WERI-Rb-1 (cell line): ENCODE measurements at regions not wholly inside any gene's neighbourhood (a gene's known extent, or its start where the extent isn't known, plus 50 kb on each side); places are given as distances from the start of the nearest gene placed in this dataset.

Source experiments
- DNase-seq: peaks from one replicate; pipeline ENCODE4 v3.0.0-alpha.2; 2020
- H3K27ac ChIP-seq: fragments of 250-450 bp; sonication (Bioruptor Pico); 2 replicates; pipeline ENCODE4 v1.5.1; 2020; ENCODE audit warnings: mild to moderate bottlenecking, moderate library complexity
- H3K27me3 ChIP-seq: fragments of 250-450 bp; sonication (Bioruptor Pico); 2 replicates; pipeline ENCODE4 v1.5.1; 2021; ENCODE audit warnings: mild to moderate bottlenecking, low read depth, moderate library complexity; ENCODE audit not compliant: insufficient read depth, severe bottlenecking
- H3K36me3 ChIP-seq: fragments of 250-450 bp; sonication (Bioruptor Pico); 2 replicates; pipeline ENCODE4 v1.5.1; 2020; ENCODE audit warnings: mild to moderate bottlenecking, moderate library complexity
- H3K4me3 ChIP-seq: 2 replicates; pipeline ENCODE4 v1.5.1; 2011; ENCODE audit warnings: low read depth, mild to moderate bottlenecking, control low read depth, low read length
- H3K9me3 ChIP-seq: fragments of 250-450 bp; sonication (Bioruptor Pico); 2 replicates; pipeline ENCODE4 v1.5.1; 2021; ENCODE audit warnings: mild to moderate bottlenecking, moderate library complexity; ENCODE audit not compliant: severe bottlenecking
- CTCF ChIP-seq: IDR thresholded peaks from 2 replicates; pipeline ENCODE4 v1.5.1; 2011; ENCODE audit warnings: low read depth, mild to moderate bottlenecking, control low read depth, inconsistent platforms, low read length

- no peak overlapping the region for H3K4me3 ChIP-seq
- no peak; the same call in 1 of the 2 replicates for TF ChIP-seq CTCF
- no peaks in the 10 kb centered on the region for H3K36me3 ChIP-seq
- DNase-seq = no peak
- H3K27me3 ChIP-seq = no peaks in the 10 kb centered on the region
- peaks cover 6% of the 10 kb centered on the region for H3K9me3 ChIP-seq
- no peak overlapping the region for H3K27ac ChIP-seq
Measured at GRCh38 chr6:105733556-105734162, 330.8 kb upstream of the PREP start.

- Histone ChIP-seq H3K27me3 (no peaks in the 10 kb centered on the region), H3K4me3 (no peak overlapping the region), H3K9me3 (no peaks in the 10 kb centered on the region), H3K27ac (peak overlapping the region; percentile 17; the same call in 1 of the 2 replicates), H3K36me3 (no peaks in the 10 kb centered on the region)
- TF ChIP-seq CTCF = no peak
- DNase-seq = peak; percentile 66
Measured at GRCh38 chr6:105728995-105729394, 326.1 kb upstream of the PREP start.

- H3K36me3 ChIP-seq = no peaks in the 10 kb centered on the region
- H3K9me3 ChIP-seq = no peaks in the 10 kb centered on the region
- no peak for TF ChIP-seq CTCF
- no peak overlapping the region for H3K4me3 ChIP-seq
- no peaks in the 10 kb centered on the region for H3K27me3 ChIP-seq
- DNase-seq = no peak
- H3K27ac ChIP-seq = peak overlapping the region; percentile 9
Measured at GRCh38 chr6:105726902-105727655, 324.2 kb upstream of the PREP start.

GRCh38 chr6:105714846-105715245 is 312.0 kb upstream of the PREP start:
- DNase-seq = no peak
- Histone ChIP-seq H3K27me3 (no peaks in the 10 kb centered on the region), H3K36me3 (no peaks in the 10 kb centered on the region), H3K27ac (no peak overlapping the region), H3K4me3 (no peak overlapping the region), H3K9me3 (peaks cover 6% of the 10 kb centered on the region)
- no peak for TF ChIP-seq CTCF

GRCh38 chr6:105713474-105714118 is 310.7 kb upstream of the PREP start:
- TF ChIP-seq CTCF = no peak
- peaks cover 6% of the 10 kb centered on the region for H3K9me3 ChIP-seq
- no peak overlapping the region for H3K27ac ChIP-seq
- no peak overlapping the region for H3K4me3 ChIP-seq
- H3K27me3 ChIP-seq = no peaks in the 10 kb centered on the region
- no peak for DNase-seq
- no peaks in the 10 kb centered on the region for H3K36me3 ChIP-seq
